HPDE6-E6E7 (cell line): ENCODE measurements at regions not wholly inside any gene's neighbourhood (a gene's known extent, or its start where the extent isn't known, plus 50 kb on each side); places are given as distances from the start of the nearest gene placed in this dataset.
A peak's percentile ranks its signal among the peaks of the same experiment; 100 is the strongest.

ENCODE experiments used
- DNase-seq: peaks from one replicate; pipeline ENCODE4 v3.0.0; 2011; ENCODE audit warnings: missing footprints; ENCODE audit errors: extremely low spot score

DNA sequence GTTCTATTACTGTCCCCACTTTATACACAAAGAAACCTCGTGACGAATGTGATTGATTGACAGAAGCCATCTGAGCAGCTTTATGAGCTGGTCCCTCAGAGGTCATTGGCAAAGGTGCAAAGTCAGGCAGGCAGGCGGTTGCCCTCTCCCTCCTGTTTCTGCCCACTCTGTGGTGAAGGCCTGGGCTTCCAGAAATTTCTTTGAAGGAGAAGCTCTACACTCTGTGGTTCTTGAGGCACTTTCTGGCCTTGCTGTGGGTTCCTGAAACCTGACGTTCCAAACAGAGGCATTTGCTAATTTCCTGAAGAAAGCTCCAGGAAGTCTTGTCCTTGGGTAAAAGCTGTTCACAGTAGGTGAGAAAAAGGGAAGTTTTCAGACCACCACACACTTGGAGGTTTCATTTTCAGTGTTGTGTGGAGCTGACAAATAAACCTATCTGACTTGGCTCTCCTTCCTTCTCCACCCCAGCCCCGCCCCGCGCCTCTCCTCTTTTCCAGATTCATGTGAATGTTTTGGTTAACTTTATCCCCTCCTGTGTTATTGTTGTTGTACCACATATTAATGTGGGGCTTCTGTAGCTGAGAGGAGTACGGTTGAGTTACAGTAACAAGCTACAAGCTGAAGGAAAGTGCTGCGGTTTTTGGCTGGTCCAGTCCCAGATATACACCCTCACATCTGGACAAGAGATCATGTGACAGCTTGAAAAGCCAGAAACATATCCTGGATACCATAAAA, 274.1 kb downstream of the CLIC5 start:
- no peak for DNase-seq

DNA sequence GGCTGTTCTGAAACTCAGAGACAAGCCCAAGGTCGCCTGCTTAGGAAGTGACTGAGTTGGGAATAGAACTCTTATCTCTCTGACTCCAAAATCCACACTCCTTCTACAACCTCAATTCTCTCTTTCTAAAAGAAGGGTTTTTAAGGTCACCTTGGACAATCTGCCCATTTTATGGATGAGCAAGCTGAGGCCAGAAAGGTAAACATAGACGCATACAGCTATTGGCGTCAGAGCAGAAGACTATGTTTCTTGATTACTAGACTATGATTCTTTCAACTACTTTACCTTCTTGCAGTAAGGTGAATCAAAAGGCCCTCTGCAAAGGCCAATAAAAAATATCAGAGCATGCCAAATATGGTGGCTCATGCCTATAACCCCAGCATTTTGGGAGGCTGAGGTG, 276.6 kb downstream of the CLIC5 start:
- DNase-seq, result no peak

DNA sequence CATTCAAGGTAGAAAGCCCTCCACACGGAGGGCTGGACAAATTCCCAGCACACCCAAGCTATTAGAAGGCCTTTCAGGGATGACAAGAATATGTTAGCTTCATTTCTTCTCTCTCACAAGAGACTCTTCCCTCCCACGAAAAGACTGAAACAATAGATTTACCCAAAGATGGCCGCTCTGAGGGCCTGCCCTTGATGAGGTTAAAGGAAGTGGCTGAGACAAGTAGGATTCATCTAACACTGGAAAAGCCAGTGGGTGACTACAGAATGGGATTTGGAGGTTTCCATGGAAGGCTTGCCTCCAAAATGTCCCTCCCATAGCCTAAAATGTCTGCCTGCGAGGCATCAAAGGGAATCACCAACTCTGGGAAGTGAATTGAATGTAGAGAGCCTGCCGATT, 277.6 kb downstream of the CLIC5 start:
- DNase-seq, result no peak

DNA sequence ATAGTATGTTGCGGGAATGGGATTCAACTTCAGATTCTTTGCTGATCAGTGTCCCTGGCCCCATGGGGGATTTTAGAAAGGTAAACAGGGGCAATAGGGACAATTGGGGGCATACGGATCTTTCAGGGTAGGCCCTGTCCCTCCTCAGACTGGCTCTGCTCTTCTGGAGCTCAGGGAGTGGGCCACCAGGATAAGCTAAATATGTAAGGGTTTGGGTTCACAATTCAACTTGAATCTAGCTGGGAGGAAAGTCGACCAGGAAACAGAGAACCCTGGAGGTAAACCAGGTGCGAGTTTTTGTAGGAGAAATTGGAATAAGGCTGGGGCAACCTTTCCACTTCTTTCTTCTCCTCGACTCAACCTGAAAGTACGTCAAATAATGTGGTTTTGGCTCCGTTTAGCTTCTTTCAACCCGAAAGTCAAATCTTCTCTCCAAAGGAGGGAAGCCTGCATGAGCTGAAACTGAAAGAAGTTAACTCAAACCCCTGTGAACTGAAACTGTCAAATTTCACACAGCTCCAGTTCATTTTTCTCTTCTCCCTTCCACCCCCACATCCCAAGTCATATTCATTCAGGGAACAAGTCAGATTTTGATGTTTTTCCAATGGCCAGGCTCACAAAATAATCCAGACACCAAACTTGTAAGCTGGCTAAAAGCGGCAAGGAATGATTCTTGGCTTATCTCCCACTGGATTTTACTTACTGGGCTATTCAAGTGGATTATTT, 278.2 kb downstream of the CLIC5 start:
- DNase-seq, result no peak

DNA sequence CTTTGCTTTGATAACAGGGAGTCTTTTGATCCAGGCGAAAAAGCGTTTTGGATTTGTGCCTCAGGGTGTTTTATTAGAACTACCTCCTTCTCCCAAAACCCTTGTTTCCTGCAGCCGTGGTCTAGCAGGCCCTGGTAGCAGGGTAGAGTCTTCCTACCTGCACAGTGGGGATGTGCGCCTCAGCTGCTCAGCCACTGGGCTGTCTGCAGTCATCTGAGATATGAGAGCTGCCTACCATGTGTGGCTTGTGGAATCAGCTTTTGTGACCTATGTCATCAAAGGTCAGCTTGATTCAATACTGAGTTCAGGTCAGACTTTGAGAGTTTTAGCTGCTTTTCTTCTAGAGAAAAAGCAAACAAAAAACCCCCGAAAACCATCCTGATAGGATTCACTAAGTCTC, 279.5 kb downstream of the CLIC5 start:
- no peak for DNase-seq

DNA sequence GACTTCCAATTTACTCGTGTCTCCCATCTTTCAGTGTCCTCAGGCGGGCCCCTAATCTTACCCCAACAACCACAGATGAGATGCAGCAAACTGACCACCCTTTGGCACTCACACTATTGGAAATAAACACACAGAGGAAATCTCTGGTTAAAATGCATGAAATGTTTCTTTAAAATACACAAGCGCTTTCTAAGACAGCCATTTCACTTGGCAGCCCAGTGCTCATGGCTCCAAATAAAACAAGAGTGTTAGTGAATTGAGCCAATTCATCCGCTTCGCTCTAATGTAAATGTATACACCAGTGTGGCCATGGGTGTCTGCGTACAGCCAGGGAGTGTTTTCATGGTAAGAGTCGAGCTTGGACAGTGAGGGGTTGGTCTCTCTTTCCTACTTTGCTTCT, 282.9 kb downstream of the CLIC5 start:
- no peak for DNase-seq

DNA sequence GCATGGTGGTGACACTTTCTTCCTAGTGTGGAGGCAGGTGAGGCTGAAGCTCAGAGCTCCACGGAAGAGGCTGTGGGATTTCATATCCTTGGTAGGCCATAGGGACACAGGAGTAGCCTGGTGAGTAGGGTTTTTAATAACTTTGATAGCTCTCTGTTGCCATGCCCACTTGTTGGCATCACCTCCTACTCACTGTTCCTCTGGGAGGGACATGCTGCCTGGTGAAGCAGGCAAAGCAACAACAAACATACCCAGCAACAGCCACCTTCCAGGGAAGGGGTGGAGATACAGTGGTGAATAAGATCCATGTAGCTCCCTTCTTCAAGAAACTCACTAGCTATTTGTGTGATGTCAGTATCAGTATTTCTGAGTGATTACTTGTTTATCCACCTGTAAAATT, 285.4 kb downstream of the CLIC5 start:
- no peak for DNase-seq

DNA sequence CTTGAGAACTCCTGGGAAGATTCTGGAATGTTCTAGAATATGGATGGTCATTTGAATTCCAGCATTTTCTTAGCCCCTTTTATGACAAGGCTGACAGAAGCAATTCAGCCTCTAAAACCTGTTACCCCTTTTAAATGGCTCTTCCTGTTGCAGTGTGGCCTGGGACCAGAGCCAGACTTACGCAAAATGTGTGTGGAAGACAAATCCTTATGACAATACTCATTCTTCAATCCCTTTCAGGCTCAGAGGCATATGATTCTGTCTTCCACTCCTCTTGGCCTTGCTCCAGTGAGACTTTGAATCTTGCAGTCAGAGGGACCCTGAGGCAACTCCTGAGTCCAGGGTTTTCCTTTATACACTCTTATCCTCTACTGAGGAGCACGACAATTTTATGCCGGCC, 287.0 kb downstream of the CLIC5 start:
- DNase-seq, result no peak

DNA sequence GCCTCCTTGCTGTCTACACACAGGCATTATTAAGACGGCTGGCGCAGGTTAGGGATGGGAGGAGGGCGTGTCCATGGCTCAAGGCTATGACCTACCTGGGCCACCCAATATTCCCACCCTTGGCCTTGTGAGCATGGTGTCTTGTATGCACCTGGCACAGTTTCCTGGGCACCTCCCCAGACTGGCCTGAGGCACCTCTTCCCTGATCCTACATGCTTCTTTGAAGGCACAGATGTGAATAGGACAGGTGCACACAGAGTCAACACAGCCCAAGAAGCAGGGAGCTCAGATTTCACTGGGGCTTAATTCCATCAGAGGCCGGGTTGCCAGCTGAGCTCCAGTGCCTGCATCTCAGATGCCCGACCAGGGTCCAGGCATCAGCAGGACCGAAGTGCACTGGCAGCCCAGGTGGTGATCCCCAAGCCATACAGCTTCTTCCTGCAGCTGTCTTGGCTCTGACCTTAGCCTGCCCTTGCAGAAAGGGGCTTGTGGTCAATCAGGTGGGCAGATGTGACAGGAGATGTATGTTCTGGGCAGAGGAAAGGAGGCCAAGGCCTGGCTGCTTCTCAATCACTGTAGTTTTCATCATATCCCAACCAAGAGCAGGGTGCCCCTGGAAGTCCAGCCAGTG, 287.7 kb downstream of the CLIC5 start:
- DNase-seq, result no peak

DNA sequence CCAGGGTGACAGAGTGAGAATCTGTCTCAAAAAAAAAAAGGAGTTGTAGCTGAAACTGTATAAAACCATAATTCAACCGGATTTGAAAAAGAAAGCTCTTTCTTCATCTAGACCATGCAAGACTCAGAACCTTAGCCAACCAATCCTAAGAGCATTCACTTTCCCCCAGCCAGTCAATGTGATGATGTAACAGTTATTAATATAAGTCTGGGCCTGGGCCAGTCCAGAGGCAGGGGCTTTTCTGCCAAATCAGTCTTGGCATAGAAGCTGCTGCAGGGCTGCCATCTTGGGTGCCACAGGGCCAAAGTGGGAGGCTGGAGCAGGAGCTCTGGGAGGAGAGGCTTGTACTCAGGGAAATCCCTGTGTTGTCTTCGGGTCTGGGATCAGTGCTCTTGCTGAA, 288.4 kb downstream of the CLIC5 start:
- DNase-seq, result no peak

DNA sequence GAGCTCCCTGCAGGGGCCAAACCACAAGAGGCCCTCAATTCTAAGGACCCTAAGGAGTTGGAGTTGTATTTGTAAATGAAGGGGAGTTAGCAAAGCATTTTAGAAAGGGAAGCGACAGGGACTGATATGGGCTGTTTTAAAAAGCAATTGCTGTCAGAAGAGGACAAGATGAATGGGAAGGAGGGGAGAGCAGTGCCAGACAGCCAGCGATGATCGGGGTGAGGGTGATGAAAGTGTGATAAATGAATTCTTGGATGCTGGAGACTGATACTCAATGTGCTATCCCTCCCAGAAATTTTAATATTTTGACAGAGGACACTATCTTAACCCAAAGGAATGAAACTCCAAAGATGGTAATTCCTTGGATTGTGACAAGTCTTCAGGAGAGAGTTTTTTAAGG, 289.2 kb downstream of the CLIC5 start:
- DNase-seq, result no peak

DNA sequence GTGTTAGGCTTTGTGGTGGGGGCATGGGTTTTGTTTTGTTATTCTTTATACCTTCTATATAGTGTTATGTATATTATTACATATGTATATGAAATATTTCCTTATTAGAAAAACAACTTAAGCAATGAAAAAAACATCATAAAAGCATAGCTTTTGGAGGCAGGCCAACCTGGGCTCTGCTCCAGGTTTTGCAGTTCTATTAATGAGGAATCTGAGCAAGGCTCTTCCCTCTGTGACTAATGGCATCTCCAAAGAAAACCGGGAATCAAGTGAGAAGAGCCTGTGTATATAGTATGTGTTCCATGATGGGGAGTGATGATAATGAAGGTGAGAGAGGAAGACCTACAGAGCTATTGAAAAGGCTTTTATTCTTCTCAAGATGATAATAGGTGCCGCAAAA, 291.1 kb downstream of the CLIC5 start:
- DNase-seq, result no peak

DNA sequence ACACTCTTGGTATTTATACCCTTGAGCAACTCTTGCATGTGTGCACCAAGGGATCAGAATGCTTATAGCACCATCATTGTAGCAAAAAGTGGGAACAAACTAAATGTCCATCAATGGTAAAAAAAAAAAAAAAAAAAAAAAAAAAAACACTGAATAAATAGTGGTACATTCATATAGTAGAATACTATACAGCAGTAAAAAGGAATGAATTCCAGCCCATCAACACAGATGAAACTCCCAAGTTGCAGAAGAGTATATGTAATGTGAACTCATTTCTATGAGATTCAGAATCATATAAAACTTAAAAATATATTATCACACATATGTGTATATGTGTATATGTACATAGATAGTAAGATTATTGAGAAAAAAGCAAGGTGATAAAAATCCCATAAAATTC, 291.6 kb downstream of the CLIC5 start:
- no peak for DNase-seq

DNA sequence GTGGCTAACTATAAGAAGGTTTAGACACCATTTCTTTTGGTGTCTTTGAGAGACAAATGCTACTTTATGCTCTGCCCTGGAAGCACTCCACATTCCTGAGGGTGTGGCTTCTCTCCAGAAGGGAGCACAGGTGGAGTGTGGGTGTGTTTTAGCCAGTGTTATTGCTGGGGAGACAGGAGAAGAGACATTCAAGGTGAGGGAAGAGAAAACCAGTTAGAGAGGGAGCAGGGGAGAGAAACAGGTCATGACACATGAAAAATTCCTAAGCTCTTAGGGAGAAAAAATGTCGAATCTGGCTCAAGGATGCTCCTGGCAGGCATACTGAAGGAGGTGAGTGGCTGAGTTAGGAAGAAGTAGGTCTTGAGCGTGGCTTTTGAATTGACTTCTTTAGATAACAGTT, 292.8 kb downstream of the CLIC5 start:
- no peak for DNase-seq

DNA sequence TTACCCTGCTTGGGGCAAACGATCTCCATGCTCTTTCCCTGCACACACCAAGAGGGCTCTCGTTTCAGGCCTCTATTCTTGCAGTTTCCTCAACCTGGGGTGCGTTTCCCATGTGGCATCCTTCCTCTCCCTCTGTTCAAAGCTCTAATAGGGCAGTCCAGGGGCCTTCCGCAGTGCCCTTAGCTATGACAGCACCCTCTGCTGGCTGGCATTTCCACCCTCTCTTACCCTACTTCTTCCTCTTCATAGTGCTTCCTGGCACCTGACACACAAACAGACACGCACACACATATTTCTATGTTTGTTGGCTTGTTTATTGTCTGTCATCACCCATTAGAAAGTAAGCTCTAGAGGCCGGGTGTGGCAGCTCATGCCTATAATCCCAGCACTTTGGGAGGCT, 294.0 kb downstream of the CLIC5 start:
- no peak for DNase-seq

DNA sequence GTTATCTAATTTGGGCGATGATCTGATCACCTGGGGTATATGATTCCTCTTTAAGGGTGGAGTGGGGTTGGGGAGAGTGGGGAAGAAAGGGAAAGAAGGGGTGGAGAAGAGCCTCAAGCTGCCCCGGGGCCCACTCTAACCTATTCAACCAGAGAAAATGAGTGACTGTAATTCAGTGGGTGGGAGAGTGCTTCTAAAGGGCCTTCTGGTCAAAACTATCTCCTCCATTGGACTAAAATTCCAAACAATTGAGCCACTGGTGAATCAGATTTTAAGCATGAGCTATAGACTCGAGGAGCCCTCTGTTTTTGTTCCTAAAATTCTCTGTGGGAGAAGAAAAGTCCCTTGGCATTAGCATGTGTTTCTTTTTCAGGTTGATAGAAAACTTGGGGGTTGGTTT, 296.8 kb downstream of the CLIC5 start:
- DNase-seq, result no peak

DNA sequence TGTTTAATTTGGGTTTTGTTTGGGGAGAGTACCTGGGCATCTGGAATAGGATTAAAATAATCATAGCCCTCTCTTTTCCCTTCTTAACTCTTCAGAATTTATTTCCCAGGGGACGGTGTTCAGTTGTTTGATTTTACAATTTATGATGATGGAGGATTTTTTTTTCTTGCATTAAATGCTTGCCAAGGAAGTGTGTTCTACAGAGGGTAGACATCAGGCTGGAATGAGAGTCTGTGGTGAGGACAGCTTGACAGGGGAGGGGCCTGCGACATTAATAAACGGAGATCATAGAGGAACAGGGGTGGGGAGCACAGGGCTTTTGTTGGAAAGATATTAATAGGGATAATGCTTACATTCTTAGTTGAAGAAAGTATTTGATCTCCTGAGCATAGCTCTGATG, 297.5 kb downstream of the CLIC5 start:
- no peak for DNase-seq

DNA sequence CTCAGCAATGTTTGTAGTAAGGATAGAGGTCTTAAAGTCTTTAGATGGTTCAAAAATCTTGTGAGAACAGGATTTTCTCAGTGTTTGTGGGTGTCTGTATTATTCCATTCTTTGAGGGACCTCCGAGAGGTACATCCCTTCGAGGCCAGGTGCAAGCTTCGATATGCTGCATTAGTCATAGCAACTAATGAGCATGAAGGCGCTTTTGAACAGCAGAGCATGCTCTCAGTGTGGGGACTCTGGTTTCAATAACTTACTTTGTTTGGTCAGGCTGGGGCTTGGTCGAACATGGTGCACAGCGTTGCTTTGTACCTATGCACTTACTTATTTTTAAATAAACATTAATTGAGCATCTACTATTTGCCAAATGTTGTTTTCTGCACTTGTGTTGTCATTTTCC, 297.9 kb downstream of the CLIC5 start:
- no peak for DNase-seq

DNA sequence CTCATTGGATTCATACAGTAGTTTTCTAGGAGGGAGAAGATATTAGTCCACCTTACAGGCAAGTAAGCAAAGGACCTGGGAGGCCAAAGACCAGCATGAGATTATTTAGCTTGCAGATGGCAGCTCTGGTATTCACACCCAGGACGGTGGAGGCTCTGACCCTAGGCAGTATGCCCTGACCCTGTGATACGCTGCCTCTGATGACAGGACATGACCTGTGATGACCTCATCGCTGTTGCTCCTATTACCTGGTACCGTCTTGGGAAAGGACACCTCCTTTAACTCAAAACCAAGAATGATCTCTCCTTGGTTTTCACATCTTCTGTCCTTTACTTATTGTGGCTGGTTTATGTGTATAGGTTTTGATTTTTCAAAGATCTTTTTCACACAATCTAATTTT, 298.6 kb downstream of the CLIC5 start:
- DNase-seq, result no peak

DNA sequence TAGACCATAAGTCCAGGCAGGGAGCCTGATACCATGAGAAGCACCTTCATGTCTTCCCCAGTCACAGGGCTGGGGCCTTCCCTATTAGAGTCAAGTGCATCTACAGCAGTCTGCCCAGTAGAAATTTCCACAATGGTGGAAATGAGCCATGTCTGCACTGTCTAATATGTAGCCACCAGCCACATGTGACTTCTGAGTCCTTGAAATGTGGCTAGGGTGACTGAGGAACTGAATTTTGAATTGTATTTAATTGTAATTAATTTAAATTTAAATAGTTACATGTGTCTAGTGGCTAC, 300.2 kb downstream of the CLIC5 start:
- no peak for DNase-seq

DNA sequence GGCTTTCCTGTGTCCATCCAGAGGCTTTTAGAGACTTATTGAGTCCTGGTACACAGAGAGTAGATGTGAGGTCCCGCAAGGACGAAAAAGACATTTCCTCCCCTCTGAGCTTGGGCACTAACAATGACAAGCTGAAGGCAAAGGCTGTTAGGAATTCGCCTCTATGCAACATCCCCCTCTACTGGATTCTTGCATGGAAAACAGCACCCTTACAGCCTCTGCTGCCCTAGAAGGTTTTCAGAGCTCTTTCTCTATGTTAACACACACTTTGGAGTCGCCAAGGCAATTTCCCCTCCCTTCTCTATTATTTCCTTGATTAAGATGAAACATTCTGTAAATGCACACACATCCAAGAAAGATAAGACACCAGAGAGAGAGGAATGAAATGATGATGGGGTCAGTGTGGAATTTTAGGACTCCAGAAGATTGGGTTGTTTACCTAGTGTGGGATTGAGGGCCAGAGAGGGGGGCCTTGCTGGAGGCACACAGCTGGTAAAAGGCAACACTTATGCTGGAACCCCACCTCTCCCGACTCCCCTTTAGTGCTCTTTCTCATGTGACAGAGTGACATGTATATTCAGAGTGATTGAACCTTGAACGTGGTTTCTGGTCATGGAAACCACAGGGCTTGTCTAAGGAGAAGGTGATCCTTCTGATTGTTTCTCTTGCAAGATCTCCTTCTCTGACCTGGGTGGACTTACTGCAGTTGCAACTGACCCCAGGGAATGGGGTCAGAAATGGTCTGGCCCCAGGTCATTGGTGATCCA, 300.7 kb downstream of the CLIC5 start:
- DNase-seq, result peak; percentile 69

DNA sequence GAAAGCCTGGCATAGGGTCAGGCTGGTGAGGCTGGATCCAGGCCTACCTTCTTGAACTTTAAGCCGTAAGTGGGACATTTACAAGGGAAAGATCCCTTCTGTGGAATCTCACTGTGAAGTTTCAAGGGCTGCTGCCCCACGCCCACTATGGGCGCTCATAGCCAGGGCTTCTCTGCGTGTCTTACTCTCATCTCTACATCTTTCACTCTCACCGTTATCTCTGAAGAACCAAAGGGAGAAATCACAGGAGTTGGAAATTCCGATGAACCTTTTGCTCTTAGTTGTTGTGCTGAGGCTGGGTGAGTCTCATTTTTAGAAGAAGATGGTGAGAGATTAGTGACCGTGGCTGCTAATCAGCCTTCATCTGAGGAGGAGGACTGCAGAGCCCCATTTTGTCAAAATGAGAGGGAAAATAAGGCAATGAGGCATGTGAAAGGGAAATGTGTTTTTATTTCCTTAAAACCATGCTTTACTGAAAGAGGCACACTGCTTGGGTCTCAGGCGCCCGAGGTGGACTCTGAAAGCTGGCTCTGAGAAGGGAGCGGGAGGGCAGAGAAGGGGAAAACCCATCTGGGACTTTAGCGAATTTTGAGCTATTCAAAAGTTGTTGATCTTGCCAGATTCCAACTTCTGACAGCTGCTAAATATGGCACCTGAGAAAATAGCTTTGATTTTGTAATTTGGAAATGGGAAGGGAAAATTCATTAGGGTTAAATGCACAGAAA, 301.5 kb downstream of the CLIC5 start:
- no peak for DNase-seq
